Activated naive CD8-positive, alpha-beta T cell treated with anti-CD3 and anti-CD28 coated beads, Interleukin-2, amount 50 U/mL, for 16 hours (primary cell): ENCODE measurements at regions not wholly inside any gene's neighbourhood (a gene's known extent, or its start where the extent isn't known, plus 50 kb on each side); places are given as distances from the start of the nearest gene placed in this dataset.
"Not testable (repeated sequence)": the region's sequence is repeated elsewhere in the genome, so short reads cannot be mapped to it uniquely, and the experiment has no call there.

Source experiments
- DNase-seq: peaks from one replicate; pipeline ENCODE4 v3.0.0-alpha.2; 2020; ENCODE audit warnings: low read depth, low spot score

- no peak for DNase-seq
These were observed 120.4 kb downstream of the C9orf152 start for GRCh38 chr9:110087605-110088004.

- DNase-seq, result no peak
These were observed 119.9 kb downstream of the C9orf152 start for GRCh38 chr9:110088099-110088498.

- no peak for DNase-seq
These were observed 118.1 kb downstream of the C9orf152 start for GRCh38 chr9:110089681-110090370.

- no peak for DNase-seq
These were observed 115.2 kb downstream of the C9orf152 start for GRCh38 chr9:110092792-110093191.

GRCh38 chr9:110093417-110093816 lies 114.5 kb downstream of the C9orf152 start:
- no peak for DNase-seq

GRCh38 chr9:110093871-110094270 lies 114.1 kb downstream of the C9orf152 start:
- DNase-seq, result no peak

- no peak for DNase-seq
These were observed 112.8 kb downstream of the C9orf152 start for GRCh38 chr9:110095161-110095595.

- DNase-seq, result no peak
These were observed 112.2 kb downstream of the C9orf152 start for GRCh38 chr9:110095776-110096175.

GRCh38 chr9:110096674-110097073 lies 111.3 kb downstream of the C9orf152 start:
- DNase-seq, result not testable (repeated sequence)

- DNase-seq, result no peak
These were observed 108.5 kb downstream of the C9orf152 start for GRCh38 chr9:110099236-110100095.

GRCh38 chr9:110101531-110102161 lies 106.3 kb downstream of the C9orf152 start:
- DNase-seq, result no peak

- DNase-seq, result no peak
These were observed 104.7 kb downstream of the C9orf152 start for GRCh38 chr9:110103257-110103656.

- DNase-seq, result no peak
These were observed 103.6 kb downstream of the C9orf152 start for GRCh38 chr9:110104261-110104809.

GRCh38 chr9:110105107-110105506 lies 102.9 kb downstream of the C9orf152 start:
- DNase-seq, result no peak

- DNase-seq, result no peak
These were observed 101.3 kb downstream of the C9orf152 start for GRCh38 chr9:110106661-110107060.

GRCh38 chr9:110109333-110110092 lies 98.4 kb downstream of the C9orf152 start:
- no peak for DNase-seq

- DNase-seq, result no peak
These were observed 97.8 kb downstream of the C9orf152 start for GRCh38 chr9:110110154-110110553.

GRCh38 chr9:110111868-110112267 lies 96.1 kb downstream of the C9orf152 start:
- DNase-seq, result no peak

GRCh38 chr9:110112792-110113191 lies 95.2 kb downstream of the C9orf152 start:
- DNase-seq, result no peak

- no peak for DNase-seq
These were observed 93.7 kb downstream of the C9orf152 start for GRCh38 chr9:110114086-110114858.

GRCh38 chr9:110114859-110115201 lies 93.1 kb downstream of the C9orf152 start:
- DNase-seq, result no peak
